ENCODE measurements at regions not wholly inside any gene's neighbourhood (a gene's known extent, or its start where the extent isn't known, plus 50 kb on each side); places are given as distances from the start of the nearest gene placed in this dataset.

DNA sequence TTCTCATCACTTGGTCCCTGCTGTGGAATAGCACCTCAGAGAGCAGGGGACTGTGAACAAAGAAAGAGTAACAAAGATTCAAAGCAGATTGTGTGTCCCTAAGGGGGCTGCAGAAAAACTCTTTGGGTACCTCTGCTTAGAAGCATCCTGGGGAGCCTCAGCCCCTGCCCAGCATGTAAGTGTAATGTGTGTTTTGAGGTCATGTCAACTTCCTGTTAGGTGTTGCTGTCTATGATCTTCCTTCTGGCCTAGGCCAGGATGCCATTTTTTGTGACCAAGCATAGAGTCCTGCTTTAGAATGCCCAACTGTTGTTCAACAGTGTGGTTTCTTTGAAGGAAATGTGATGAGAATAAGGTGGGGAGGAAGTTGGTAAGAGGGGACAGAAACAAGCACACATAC lies 77.1 kb upstream of the BCL6 start:
- Histone ChIP-seq H3K27me3 (no peaks in the 10 kb centered on the region), H3K4me1 (no peaks in the 10 kb centered on the region), H3K4me3 (no peak overlapping the region), H3K9me3 (no peaks in the 10 kb centered on the region), H3K36me3 (ENCODE audit: low read depth, missing control alignments) (no peaks in the 10 kb centered on the region), H3K27ac (no peak overlapping the region)
- intact Hi-C loops (cut with DNase I; ENCODE audit: low total_unique reads): no loop called here
- TF ChIP-seq POLR2A (IDR thresholded peaks at IDR 0.05): no peak
- TF ChIP-seq, protein P1, sequence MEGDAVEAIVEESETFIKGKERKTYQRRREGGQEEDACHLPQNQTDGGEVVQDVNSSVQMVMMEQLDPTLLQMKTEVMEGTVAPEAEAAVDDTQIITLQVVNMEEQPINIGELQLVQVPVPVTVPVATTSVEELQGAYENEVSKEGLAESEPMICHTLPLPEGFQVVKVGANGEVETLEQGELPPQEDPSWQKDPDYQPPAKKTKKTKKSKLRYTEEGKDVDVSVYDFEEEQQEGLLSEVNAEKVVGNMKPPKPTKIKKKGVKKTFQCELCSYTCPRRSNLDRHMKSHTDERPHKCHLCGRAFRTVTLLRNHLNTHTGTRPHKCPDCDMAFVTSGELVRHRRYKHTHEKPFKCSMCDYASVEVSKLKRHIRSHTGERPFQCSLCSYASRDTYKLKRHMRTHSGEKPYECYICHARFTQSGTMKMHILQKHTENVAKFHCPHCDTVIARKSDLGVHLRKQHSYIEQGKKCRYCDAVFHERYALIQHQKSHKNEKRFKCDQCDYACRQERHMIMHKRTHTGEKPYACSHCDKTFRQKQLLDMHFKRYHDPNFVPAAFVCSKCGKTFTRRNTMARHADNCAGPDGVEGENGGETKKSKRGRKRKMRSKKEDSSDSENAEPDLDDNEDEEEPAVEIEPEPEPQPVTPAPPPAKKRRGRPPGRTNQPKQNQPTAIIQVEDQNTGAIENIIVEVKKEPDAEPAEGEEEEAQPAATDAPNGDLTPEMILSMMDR (IDR thresholded peaks at IDR 0.05): no peak
- DNase-seq: no peak

DNA sequence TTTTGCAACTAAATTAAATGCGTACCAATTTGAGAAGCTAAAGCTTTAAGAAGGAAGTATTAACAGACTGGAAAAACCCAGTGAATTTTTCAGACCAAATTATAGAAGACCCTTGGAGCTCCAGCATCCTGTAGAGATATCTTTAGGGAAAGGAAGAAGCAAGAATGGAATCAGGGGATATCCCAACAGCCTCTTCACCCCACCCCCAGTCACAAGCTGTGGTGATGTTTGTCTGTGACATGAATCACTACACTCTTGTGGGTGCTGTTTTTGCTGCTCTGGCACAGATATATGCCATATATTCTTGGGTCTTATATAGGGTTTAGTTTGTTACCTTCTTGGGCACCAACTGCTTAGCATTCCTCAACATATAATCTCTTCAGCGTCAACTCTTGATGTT lies 78.5 kb upstream of the BCL6 start:
- Histone ChIP-seq H3K4me1 (no peaks in the 10 kb centered on the region), H3K4me3 (no peak overlapping the region), H3K36me3 (ENCODE audit: low read depth, missing control alignments) (no peaks in the 10 kb centered on the region), H3K9me3 (no peaks in the 10 kb centered on the region), H3K27me3 (no peaks in the 10 kb centered on the region), H3K27ac (no peak overlapping the region)
- TF ChIP-seq, protein P1 (IDR thresholded peaks at IDR 0.05): no peak
- no peak for TF ChIP-seq POLR2A (IDR thresholded peaks at IDR 0.05)
- intact Hi-C loops (cut with DNase I; ENCODE audit: low total_unique reads): no loop called here
- WGBS, 2 donors: 94 to 97% methylated on average over 2 of the region's 2 CpGs
- DNase-seq: no peak

DNA sequence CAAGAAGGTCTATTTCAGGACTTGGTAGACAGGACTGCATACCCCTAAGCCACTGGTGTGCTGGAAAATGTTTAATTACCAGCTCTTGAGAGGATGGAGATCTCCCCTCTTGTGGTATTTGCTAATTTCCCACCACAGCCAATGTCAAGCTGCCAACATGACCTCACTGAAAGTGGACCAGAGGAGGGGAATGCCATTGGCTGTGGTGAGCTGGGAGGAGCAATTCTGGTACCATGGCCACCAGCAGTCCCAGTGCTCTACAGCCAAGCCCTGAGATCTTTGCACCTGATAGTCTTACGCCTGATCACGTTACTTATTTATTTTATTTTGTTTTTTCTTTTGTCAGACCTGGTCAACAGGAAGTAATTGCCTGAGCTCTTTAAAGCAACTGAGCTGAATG lies 82.5 kb upstream of the BCL6 start:
- Histone ChIP-seq H3K27me3 (no peaks in the 10 kb centered on the region), H3K4me3 (no peak overlapping the region), H3K27ac (no peak overlapping the region), H3K4me1 (no peaks in the 10 kb centered on the region), H3K9me3 (no peaks in the 10 kb centered on the region), H3K36me3 (ENCODE audit: low read depth, missing control alignments) (no peaks in the 10 kb centered on the region)
- TF ChIP-seq POLR2A (IDR thresholded peaks at IDR 0.05): no peak
- TF ChIP-seq, protein P1 (IDR thresholded peaks at IDR 0.05): no peak
- intact Hi-C loops (cut with DNase I; ENCODE audit: low total_unique reads): no loop called here
- WGBS, 2 donors: 97% methylated on average over 2 of the region's 2 CpGs
- no peak for DNase-seq

DNA sequence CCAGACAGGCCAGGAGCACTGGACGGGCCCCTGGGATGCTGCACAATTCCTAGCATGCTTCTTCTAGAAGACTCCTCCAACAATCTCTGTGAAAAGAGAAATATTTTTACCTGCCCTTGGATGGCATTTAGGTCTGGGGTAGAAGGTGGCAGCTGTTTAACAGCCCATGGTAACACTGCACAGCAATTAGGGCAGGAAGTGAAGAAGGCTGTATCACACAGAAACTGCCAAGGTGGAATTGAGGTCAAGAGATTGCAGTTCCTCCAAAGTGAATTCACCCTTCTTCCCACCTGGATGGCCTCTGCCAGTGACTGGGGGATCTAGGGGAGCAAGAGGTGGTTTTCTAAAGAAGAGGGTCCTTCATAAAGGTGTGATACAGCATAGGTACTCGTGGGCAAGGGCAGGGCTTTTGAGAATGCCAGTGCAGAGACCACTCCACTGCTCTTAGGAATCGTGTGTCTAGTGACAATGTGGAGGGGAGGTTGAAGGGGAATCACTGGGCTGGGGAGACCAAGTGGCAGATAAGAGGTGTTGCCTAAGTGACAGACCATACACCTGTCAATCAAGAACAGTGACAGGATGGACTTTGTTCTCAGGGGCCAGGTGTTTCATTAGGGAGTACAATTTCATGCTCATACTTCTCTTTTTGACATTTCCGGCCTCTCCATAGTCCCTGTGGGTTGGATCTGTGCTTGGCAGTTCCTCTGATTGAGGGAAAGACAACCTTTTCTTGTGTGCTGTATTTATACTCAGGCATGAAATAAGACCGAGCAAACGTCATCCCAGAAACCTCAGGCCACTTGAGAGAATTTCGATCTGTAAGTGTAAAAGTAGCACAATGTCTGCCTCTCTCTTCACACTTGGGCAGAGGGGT lies 83.5 kb upstream of the BCL6 start:
- no peak for TF ChIP-seq POLR2A (IDR thresholded peaks at IDR 0.05)
- TF ChIP-seq, protein P1 (IDR thresholded peaks at IDR 0.05): no peak
- H3K9me3 ChIP-seq: no peaks in the 10 kb centered on the region
- H3K27ac ChIP-seq: no peak overlapping the region
- H3K4me3 ChIP-seq: no peak overlapping the region
- DNase-seq: no peak
- no peaks in the 10 kb centered on the region for H3K4me1 ChIP-seq
- H3K36me3 ChIP-seq (ENCODE audit: low read depth, missing control alignments): no peaks in the 10 kb centered on the region
- intact Hi-C loops (cut with DNase I; ENCODE audit: low total_unique reads): no loop called here
- 80 to 82% methylated on average over 7 of the region's 7 CpGs for WGBS, 2 donors
- H3K27me3 ChIP-seq: no peaks in the 10 kb centered on the region

DNA sequence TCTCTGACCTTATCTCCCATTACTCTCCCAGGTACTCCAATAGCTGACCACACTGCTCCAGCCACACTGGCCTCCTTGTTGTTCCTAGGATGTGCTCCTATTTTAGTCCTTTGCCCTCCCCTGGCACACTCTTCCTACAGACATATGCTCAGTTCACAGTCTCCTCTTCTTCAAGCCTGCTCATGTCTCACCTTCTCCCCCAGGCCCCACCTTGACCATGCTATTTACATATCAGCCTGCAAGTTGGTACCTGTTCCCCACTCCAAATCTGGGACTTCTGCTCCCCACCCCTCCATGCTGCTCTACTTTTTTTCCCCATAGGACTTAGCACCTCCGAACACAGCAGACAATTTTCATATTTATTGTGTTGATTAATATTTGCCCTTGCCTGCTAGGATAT lies 84.9 kb upstream of the BCL6 start:
- no peaks in the 10 kb centered on the region for H3K36me3 ChIP-seq (ENCODE audit: low read depth, missing control alignments)
- no peaks in the 10 kb centered on the region for H3K27me3 ChIP-seq
- no peak for DNase-seq
- intact Hi-C loops (cut with DNase I; ENCODE audit: low total_unique reads): no loop called here
- no peaks in the 10 kb centered on the region for H3K9me3 ChIP-seq
- H3K4me1 ChIP-seq: no peaks in the 10 kb centered on the region
- H3K4me3 ChIP-seq: no peak overlapping the region
- H3K27ac ChIP-seq: no peak overlapping the region
- WGBS, 2 donors: 94 to 100% methylated on average over 1 of the region's 1 CpG
- no peak for TF ChIP-seq POLR2A (IDR thresholded peaks at IDR 0.05)
- TF ChIP-seq, protein P1 (IDR thresholded peaks at IDR 0.05): no peak
